Mesendoderm (in vitro differentiated cells): ENCODE measurements at regions not wholly inside any gene's neighbourhood (a gene's known extent, or its start where the extent isn't known, plus 50 kb on each side); places are given as distances from the start of the nearest gene placed in this dataset.
"Not testable (repeated sequence)": the region's sequence is repeated elsewhere in the genome, so short reads cannot be mapped to it uniquely, and the experiment has no call there.

Experiments used
- DNase-seq: peaks from one replicate; pipeline ENCODE4 v3.0.0; 2013
- H2AK5ac ChIP-seq: 2 replicates; pipeline ENCODE4 v1.6.1; 2013; ENCODE audit warnings: low read length, inconsistent platforms
- H2BK120ac ChIP-seq: 2 replicates; pipeline ENCODE4 v1.6.1; 2013; ENCODE audit warnings: low read depth, mild to moderate bottlenecking, low read length, moderate library complexity, mixed read lengths
- H2BK15ac ChIP-seq: replicated peaks from 2 replicates; pipeline ENCODE4 v1.6.1; 2013; ENCODE audit warnings: low read depth, mild to moderate bottlenecking, moderate library complexity
- H2BK5ac ChIP-seq: 2 replicates; pipeline ENCODE4 v1.6.1; 2013; ENCODE audit warnings: low read length, inconsistent platforms
- H3K18ac ChIP-seq: 2 replicates; pipeline ENCODE4 v1.6.1; 2013; ENCODE audit warnings: mild to moderate bottlenecking, low read length, mixed read lengths
- H3K23ac ChIP-seq: one replicate; pipeline ENCODE4 v1.6.1; 2013; ENCODE audit warnings: low read length
- H3K27ac ChIP-seq: 2 replicates; pipeline ENCODE4 v1.5.1; 2013; ENCODE audit warnings: low read depth, mild to moderate bottlenecking, inconsistent platforms, low read length, moderate library complexity
- H3K27me3 ChIP-seq: 2 replicates; pipeline ENCODE4 v1.6.1; 2013; ENCODE audit warnings: low read length, control low read depth, mild to moderate bottlenecking, inconsistent platforms; ENCODE audit not compliant: insufficient read depth, poor library complexity
- H3K36me3 ChIP-seq: 2 replicates; pipeline ENCODE4 v1.6.1; 2013; ENCODE audit warnings: low read length, inconsistent platforms; ENCODE audit not compliant: control insufficient read depth, insufficient read depth
- H3K4ac ChIP-seq: one replicate; pipeline ENCODE4 v1.6.1; 2013; ENCODE audit warnings: low read depth, mild to moderate bottlenecking, low read length, moderate library complexity
- H3K4me1 ChIP-seq: 2 replicates; pipeline ENCODE4 v1.6.1; 2013; ENCODE audit warnings: low read depth, low read length, inconsistent platforms; ENCODE audit not compliant: control insufficient read depth
- H3K4me2 ChIP-seq: 2 replicates; pipeline ENCODE4 v1.6.1; 2013; ENCODE audit warnings: low read length
- H3K4me3 ChIP-seq: 2 replicates; pipeline ENCODE4 v1.5.1; 2013; ENCODE audit warnings: mild to moderate bottlenecking, low read length
- H3K56ac ChIP-seq: one replicate; pipeline ENCODE4 v1.6.1; 2013; ENCODE audit warnings: low read length
- H3K79me1 ChIP-seq: 2 replicates; pipeline ENCODE4 v1.6.1; 2013; ENCODE audit warnings: low read length, inconsistent platforms
- H3K79me2 ChIP-seq: 2 replicates; pipeline ENCODE4 v1.6.1; 2013; ENCODE audit warnings: mild to moderate bottlenecking, low read length; ENCODE audit not compliant: control insufficient read depth, insufficient read depth
- H3K9ac ChIP-seq: 2 replicates; pipeline ENCODE4 v1.6.1; 2013; ENCODE audit warnings: low read length, inconsistent platforms
- H4K5ac ChIP-seq: one replicate; pipeline ENCODE4 v1.6.1; 2013; ENCODE audit warnings: low read length
- H4K8ac ChIP-seq: one replicate; pipeline ENCODE4 v1.6.1; 2013; ENCODE audit warnings: low read depth, mild to moderate bottlenecking, control low read depth, low read length, moderate library complexity
- WGBS: extraction: QIAGEN DNeasy Blood & Tissue Kit; methylation state at CpG from one replicate; pipeline ENCODE4 v1.1.7; 2013; ENCODE audit warnings: low lambda C conversion rate, missing lambda C conversion rate; ENCODE audit not compliant: insufficient coverage; ENCODE audit errors: extremely low coverage; 5-methylcytosine and 5-hydroxymethylcytosine counted together

GRCh38 chr7:66505009-66505408 lies 123.7 kb upstream of the KCTD7 start:
- H3K4ac ChIP-seq: no peak overlapping the region
- no peaks in the 10 kb centered on the region for H3K27me3 ChIP-seq
- no CpG with 5 or more reads among the region's 30 CpGs for WGBS
- H4K5ac ChIP-seq: no peak overlapping the region
- no peak overlapping the region for H3K56ac ChIP-seq
- no peak overlapping the region for H3K4me2 ChIP-seq
- no peak overlapping the region for H4K8ac ChIP-seq
- H3K9ac ChIP-seq: no peak overlapping the region
- H3K79me2 ChIP-seq: no peaks in the 10 kb centered on the region
- H3K4me3 ChIP-seq: no peak overlapping the region
- DNase-seq: no peak
- H3K23ac ChIP-seq: no peak overlapping the region
- no peak overlapping the region for H2BK120ac ChIP-seq
- no peaks in the 10 kb centered on the region for H3K79me1 ChIP-seq
- no peak overlapping the region for H2AK5ac ChIP-seq
- no peaks in the 10 kb centered on the region for H3K4me1 ChIP-seq
- H3K18ac ChIP-seq: no peak overlapping the region
- no peak overlapping the region for H3K27ac ChIP-seq
- H3K36me3 ChIP-seq: no peaks in the 10 kb centered on the region
- H2BK15ac ChIP-seq: no peak overlapping the region
- no peak overlapping the region for H2BK5ac ChIP-seq

DNA sequence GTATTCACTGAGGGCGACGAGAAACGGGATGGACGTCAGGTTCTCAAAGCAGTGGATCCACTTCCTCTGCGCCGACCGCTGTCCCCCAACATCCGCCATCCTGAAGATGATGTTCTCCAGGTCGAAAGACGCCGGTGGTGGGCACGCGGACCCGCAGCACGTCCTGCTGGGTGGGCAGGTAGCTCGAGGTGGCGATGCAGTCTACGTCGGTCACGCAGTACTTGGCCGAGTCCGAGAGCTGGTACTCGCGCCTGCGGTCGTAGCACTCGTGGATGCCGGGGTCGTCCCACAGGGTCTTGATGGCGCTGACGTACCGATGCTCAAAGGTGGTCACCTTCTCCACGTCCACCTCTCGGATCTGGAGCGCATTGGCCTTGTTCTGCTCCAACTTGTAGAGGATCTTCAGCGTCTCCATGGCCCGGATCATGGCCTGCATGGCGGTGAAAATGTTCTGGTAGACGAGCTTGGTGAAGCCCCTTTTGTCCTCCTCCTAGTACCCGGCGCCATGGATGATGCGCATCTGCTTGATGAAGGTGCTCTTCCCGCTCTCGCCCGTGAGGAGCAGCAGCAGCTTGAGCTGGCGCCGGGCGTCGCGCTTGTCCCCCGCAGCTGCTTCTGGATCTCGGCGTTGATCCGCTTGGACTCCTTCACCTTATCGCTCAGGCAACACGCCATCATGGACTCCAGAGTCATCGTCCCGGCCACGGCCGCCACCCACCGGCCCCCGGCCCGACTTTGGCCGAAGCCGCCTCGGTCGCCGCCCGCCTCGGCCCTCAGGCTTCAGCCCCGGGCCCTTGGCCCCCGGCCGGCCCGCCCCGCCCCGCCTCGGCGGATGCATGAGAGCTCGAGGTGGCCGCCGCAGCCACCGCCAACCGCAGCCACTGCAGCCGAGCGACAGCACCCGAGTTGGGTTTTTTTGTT lies 122.9 kb upstream of the KCTD7 start:
- H3K9ac ChIP-seq: no peak overlapping the region
- no CpG with 5 or more reads among the region's 86 CpGs for WGBS
- no peak overlapping the region for H3K56ac ChIP-seq
- DNase-seq: no peak
- H3K23ac ChIP-seq: no peak overlapping the region
- H2BK120ac ChIP-seq: no peak overlapping the region
- no peaks in the 10 kb centered on the region for H3K4me1 ChIP-seq
- no peaks in the 10 kb centered on the region for H3K79me2 ChIP-seq
- H2BK15ac ChIP-seq: no peak overlapping the region
- H3K4me2 ChIP-seq: no peak overlapping the region
- H3K4ac ChIP-seq: no peak overlapping the region
- H2BK5ac ChIP-seq: no peak overlapping the region
- no peaks in the 10 kb centered on the region for H3K36me3 ChIP-seq
- H3K27me3 ChIP-seq: no peaks in the 10 kb centered on the region
- no peak overlapping the region for H3K18ac ChIP-seq
- no peak overlapping the region for H3K27ac ChIP-seq
- no peak overlapping the region for H4K5ac ChIP-seq
- no peak overlapping the region for H3K4me3 ChIP-seq
- no peaks in the 10 kb centered on the region for H3K79me1 ChIP-seq
- no peak overlapping the region for H4K8ac ChIP-seq
- H2AK5ac ChIP-seq: no peak overlapping the region

DNA sequence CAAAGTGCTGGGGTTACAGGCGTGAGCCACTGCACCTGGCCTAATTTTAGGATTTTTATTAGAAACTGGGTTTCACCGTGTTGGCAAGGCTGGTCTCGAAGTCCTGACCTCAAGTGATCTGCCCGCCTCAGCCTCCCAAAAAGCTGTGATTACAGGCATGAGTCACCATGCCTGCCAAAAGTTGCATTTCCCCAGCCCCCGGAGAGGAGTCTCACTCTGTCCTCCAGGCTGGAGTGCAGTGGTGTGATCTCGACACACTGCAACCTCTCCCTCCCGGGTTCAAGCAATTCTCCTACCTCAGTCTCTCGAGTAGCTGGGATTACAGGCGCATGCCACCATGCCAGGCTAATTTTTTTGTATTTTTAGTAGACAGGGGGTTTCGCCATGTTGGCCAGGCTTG lies 122.0 kb upstream of the KCTD7 start:
- not testable (repeated sequence) for H3K79me2 ChIP-seq, H3K79me1 ChIP-seq, H3K27ac ChIP-seq, H3K4ac ChIP-seq, DNase-seq, H3K27me3 ChIP-seq, H3K23ac ChIP-seq, H3K4me3 ChIP-seq, H3K56ac ChIP-seq, H4K8ac ChIP-seq, H2AK5ac ChIP-seq, H3K4me1 ChIP-seq, H3K4me2 ChIP-seq, H3K36me3 ChIP-seq, H2BK5ac ChIP-seq, H2BK15ac ChIP-seq, H4K5ac ChIP-seq, H3K9ac ChIP-seq, H2BK120ac ChIP-seq, H3K18ac ChIP-seq
- WGBS: no CpG with 5 or more reads among the region's 10 CpGs

DNA sequence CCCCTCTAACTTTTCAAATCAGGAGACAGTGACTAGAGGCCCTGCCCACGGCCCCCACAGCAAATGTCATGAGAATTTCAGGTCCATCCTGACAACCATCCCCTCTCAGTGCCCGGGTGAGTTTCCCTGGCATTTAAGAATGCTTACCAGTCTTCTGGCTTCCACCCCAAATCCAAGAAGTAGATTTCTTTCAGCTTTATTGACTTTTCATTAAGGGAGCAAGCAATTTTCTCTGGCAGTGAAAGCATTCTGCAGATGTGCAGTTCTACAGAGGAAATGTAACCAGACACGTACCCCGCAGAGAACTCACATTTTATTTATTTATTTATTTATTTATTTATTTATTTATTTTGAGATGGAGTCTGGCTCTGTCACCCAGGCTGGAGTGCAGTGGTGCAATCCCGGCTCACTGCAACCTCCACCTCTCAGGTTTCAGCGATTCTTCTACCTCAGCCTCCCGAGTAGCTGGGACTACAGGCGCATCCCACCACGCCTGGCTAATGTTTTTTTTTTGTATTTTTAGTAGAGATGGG lies 120.9 kb upstream of the KCTD7 start:
- no peaks in the 10 kb centered on the region for H3K79me2 ChIP-seq
- H4K8ac ChIP-seq: no peak overlapping the region
- no peak overlapping the region for H3K4ac ChIP-seq
- no peaks in the 10 kb centered on the region for H3K4me1 ChIP-seq
- no peak overlapping the region for H2BK5ac ChIP-seq
- no peak overlapping the region for H3K9ac ChIP-seq
- no peak overlapping the region for H3K23ac ChIP-seq
- H2AK5ac ChIP-seq: no peak overlapping the region
- H3K56ac ChIP-seq: no peak overlapping the region
- H3K4me3 ChIP-seq: no peak overlapping the region
- H2BK120ac ChIP-seq: no peak overlapping the region
- H3K18ac ChIP-seq: no peak overlapping the region
- H3K27me3 ChIP-seq: no peaks in the 10 kb centered on the region
- H3K4me2 ChIP-seq: no peak overlapping the region
- no peak for DNase-seq
- H3K36me3 ChIP-seq: no peaks in the 10 kb centered on the region
- no CpG with 5 or more reads among the region's 9 CpGs for WGBS
- no peak overlapping the region for H4K5ac ChIP-seq
- no peak overlapping the region for H2BK15ac ChIP-seq
- no peak overlapping the region for H3K27ac ChIP-seq
- H3K79me1 ChIP-seq: no peaks in the 10 kb centered on the region

- H3K9ac ChIP-seq: no peak overlapping the region
- no peak overlapping the region for H2BK5ac ChIP-seq
- H3K36me3 ChIP-seq: no peaks in the 10 kb centered on the region
- no peak overlapping the region for H3K23ac ChIP-seq
- H3K18ac ChIP-seq: no peak overlapping the region
- no peaks in the 10 kb centered on the region for H3K79me2 ChIP-seq
- no peak overlapping the region for H3K4me2 ChIP-seq
- H4K5ac ChIP-seq: no peak overlapping the region
- H2BK120ac ChIP-seq: no peak overlapping the region
- H2AK5ac ChIP-seq: no peak overlapping the region
- no peak overlapping the region for H3K27ac ChIP-seq
- no peaks in the 10 kb centered on the region for H3K27me3 ChIP-seq
- no peaks in the 10 kb centered on the region for H3K79me1 ChIP-seq
- no peak for DNase-seq
- H3K4me3 ChIP-seq: no peak overlapping the region
- H3K4me1 ChIP-seq: no peaks in the 10 kb centered on the region
- H2BK15ac ChIP-seq: no peak overlapping the region
- H3K4ac ChIP-seq: no peak overlapping the region
- no peak overlapping the region for H3K56ac ChIP-seq
- H4K8ac ChIP-seq: no peak overlapping the region
Measured at GRCh38 chr7:66508431-66508830, 120.2 kb upstream of the KCTD7 start.

DNA sequence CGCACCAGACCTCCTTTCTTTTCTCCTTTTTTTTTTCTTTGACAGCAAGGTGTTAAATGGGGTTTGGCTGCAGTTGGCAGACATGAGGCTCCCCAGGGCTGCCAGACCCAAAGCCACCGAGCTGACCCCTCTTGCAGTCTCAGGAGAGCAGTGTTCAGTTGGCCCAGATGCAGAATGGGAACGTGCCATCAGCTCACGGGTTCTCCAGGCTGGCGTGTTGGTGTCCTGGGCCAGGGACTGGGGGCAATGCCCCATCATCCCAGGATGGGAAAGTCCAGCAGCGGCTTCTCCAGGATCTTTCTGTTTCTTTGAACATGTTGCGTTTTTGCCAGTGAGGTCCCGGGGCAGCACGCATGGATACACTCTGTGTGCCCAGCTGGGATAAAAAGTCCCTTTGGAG lies 114.6 kb upstream of the KCTD7 start:
- Histone ChIP-seq H3K36me3 (no peaks in the 10 kb centered on the region), H3K4ac (no peak overlapping the region), H3K23ac (no peak overlapping the region), H3K79me2 (no peaks in the 10 kb centered on the region), H2BK120ac (no peak overlapping the region), H3K9ac (no peak overlapping the region), H4K8ac (no peak overlapping the region), H3K56ac (no peak overlapping the region), H3K4me1 (no peaks in the 10 kb centered on the region), H4K5ac (no peak overlapping the region), H3K18ac (no peak overlapping the region), H2BK15ac (no peak overlapping the region), H3K4me3 (no peak overlapping the region), H3K4me2 (no peak overlapping the region), H2BK5ac (no peak overlapping the region), H3K79me1 (no peaks in the 10 kb centered on the region), H3K27ac (no peak overlapping the region), H2AK5ac (no peak overlapping the region), H3K27me3 (no peaks in the 10 kb centered on the region)
- whole genome bisulfite sequencing: no CpG with 5 or more reads among the region's 9 CpGs
- no peak for DNase-seq
